Mucosa of descending colon (tissue), 3 donors: ENCODE measurements at regions not wholly inside any gene's neighbourhood (a gene's known extent, or its start where the extent isn't known, plus 50 kb on each side); places are given as distances from the start of the nearest gene placed in this dataset.

ENCODE experiments used
- ATAC-seq: fragments of 200-7000 bp; cut with Tn5 transposase; one replicate; pipeline ENCODE4 v1.9.1; 2020; ENCODE audit warnings: mild to moderate bottlenecking, moderate library complexity
- DNase-seq, 3 donors: peaks; one replicate each; pipeline ENCODE4 v3.0.0-alpha.2; 2020
- H3K36me3 ChIP-seq: fragments of 200-600 bp; one replicate; pipeline ENCODE4 v1.8.0; 2021; ENCODE audit warnings: low read depth, mild to moderate bottlenecking
- H3K4me1 ChIP-seq: fragments of 200-600 bp; one replicate; pipeline ENCODE4 v1.8.0; 2021; ENCODE audit warnings: low read depth, mild to moderate bottlenecking
- H3K4me3 ChIP-seq: fragments of 200-600 bp; one replicate; pipeline ENCODE4 v1.8.0; 2021; ENCODE audit warnings: mild to moderate bottlenecking
- H3K9me3 ChIP-seq: fragments of 200-600 bp; one replicate; pipeline ENCODE4 v1.8.0; 2021; ENCODE audit warnings: mild to moderate bottlenecking
- CTCF ChIP-seq: fragments of 200-600 bp; IDR thresholded peaks from one replicate; pipeline ENCODE4 v1.8.0; 2022; ENCODE audit warnings: antibody characterized with exemption, mild to moderate bottlenecking
- intact Hi-C, 2 donors: fragments of 100-400 bp; cut with DNase I in 1 of 2; cut with micrococcal nuclease in 1 of 2; formaldehyde crosslinking; loops; one replicate each; pipeline versions ENCODE4 v1.11.0 to v1.11.1; 2022; cut with DNase I, micrococcal nuclease
- donor health status: DM: no; HTN: no; CAD: no; lungs with moderate emphysema.
- donor health status: DM: no; HTN: no; CAD: no.
- donor health status: DM: no; HTN: yes; CAD: no.

- no peak overlapping the region for H3K4me3 ChIP-seq
- ATAC-seq, result no peak
- TF ChIP-seq CTCF, result no peak
- no peaks in the 10 kb centered on the region for H3K36me3 ChIP-seq
- intact Hi-C loops, result no loop called here
- no peaks in the 10 kb centered on the region for H3K4me1 ChIP-seq
- no peak for DNase-seq
- H3K9me3 ChIP-seq, result no peaks in the 10 kb centered on the region
Measured at GRCh38 chr4:124565371-124565770, 147.2 kb downstream of the ANKRD50 start.

- Histone ChIP-seq H3K4me1 (no peaks in the 10 kb centered on the region), H3K9me3 (no peaks in the 10 kb centered on the region), H3K4me3 (no peak overlapping the region), H3K36me3 (no peaks in the 10 kb centered on the region)
- no peak for ATAC-seq
- DNase-seq, result no peak
- intact Hi-C loops, result no loop called here
- no peak for TF ChIP-seq CTCF
Measured at GRCh38 chr4:124566030-124566429, 146.5 kb downstream of the ANKRD50 start.

GRCh38 chr4:124573056-124573455 lies 139.5 kb downstream of the ANKRD50 start:
- no peaks in the 10 kb centered on the region for H3K4me1 ChIP-seq
- DNase-seq (no peak), ATAC-seq (no peak)
- no peaks in the 10 kb centered on the region for H3K36me3 ChIP-seq
- H3K9me3 ChIP-seq, result no peaks in the 10 kb centered on the region
- intact Hi-C loops, result no loop called here
- no peak overlapping the region for H3K4me3 ChIP-seq
- no peak for TF ChIP-seq CTCF

- intact Hi-C loops, result no loop called here
- no peak for ATAC-seq
- no peaks in the 10 kb centered on the region for H3K4me1 ChIP-seq
- no peaks in the 10 kb centered on the region for H3K9me3 ChIP-seq
- no peak overlapping the region for H3K4me3 ChIP-seq
- no peak for DNase-seq
- TF ChIP-seq CTCF, result no peak
- H3K36me3 ChIP-seq, result no peaks in the 10 kb centered on the region
Measured at GRCh38 chr4:124579896-124580295, 132.6 kb downstream of the ANKRD50 start.

GRCh38 chr4:124583797-124584196 lies 128.7 kb downstream of the ANKRD50 start:
- ATAC-seq (no peak), DNase-seq (no peak)
- intact Hi-C loops, result no loop called here

More at GRCh38 chr4:124583797-124584196, 128.7 kb downstream of the ANKRD50 start:
- Histone ChIP-seq H3K4me3 (no peak overlapping the region), H3K36me3 (no peaks in the 10 kb centered on the region), H3K9me3 (no peaks in the 10 kb centered on the region), H3K4me1 (no peaks in the 10 kb centered on the region)
- TF ChIP-seq CTCF, result no peak
